Activated CD8-positive, alpha-beta memory T cell treated with anti-CD3 and anti-CD28 coated beads for 4 hours (primary cell): ENCODE measurements at regions not wholly inside any gene's neighbourhood (a gene's known extent, or its start where the extent isn't known, plus 50 kb on each side); places are given as distances from the start of the nearest gene placed in this dataset.
"Not testable (repeated sequence)": the region's sequence is repeated elsewhere in the genome, so short reads cannot be mapped to it uniquely, and the experiment has no call there.

Experiments used
- DNase-seq, 2 donors: peaks; one replicate each; pipeline ENCODE4 v3.0.0-alpha.2; 2020; ENCODE audit warnings: low read depth in 2 of 2

DNA sequence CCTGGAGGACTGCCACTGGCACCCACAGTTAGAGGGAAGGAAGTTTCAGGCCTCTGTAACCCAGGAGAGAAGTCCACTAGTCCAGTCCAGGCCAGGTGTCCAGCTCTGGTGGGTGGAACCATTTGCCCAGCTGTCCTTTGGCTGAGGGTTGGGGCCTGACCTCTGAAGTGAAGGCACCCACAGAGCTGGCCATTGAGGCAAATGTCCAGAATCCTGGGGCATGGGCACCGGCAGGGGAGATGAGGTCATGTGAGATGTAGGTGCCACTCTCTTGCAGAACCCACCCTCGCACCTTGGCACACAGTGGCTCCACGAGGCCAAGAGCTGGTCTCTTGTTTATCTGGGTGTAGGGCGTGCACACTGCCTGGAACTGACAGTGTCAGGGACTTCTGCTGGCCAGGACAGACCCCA, 162.8 kb downstream of the SMAD6 start:
- DNase-seq = no peak

- DNase-seq = no peak
Observed at GRCh38 chr15:66865622-66866611, 163.9 kb downstream of the SMAD6 start.

GRCh38 chr15:66866656-66867055, 164.6 kb downstream of the SMAD6 start:
- no peak for DNase-seq

DNA sequence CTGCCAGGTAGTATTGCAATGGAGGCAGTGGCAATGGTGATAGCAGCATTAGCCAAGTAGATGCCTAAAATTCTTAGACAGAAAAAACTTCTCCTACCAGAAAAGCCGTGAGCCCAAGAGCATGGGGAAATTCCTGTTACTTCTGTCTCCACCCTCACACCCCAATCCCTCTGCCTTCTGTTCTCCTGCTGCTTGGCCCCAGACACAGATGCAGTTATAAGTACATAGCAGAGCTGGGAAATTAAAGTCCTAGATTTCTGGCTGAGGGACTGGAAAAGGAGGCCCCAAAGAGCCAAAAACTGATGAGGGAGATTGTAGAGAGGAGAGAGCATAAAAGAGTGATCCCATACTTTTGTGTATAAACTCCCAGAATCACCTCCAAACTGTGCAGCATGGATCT, 166.9 kb downstream of the SMAD6 start:
- no peak for DNase-seq

DNA sequence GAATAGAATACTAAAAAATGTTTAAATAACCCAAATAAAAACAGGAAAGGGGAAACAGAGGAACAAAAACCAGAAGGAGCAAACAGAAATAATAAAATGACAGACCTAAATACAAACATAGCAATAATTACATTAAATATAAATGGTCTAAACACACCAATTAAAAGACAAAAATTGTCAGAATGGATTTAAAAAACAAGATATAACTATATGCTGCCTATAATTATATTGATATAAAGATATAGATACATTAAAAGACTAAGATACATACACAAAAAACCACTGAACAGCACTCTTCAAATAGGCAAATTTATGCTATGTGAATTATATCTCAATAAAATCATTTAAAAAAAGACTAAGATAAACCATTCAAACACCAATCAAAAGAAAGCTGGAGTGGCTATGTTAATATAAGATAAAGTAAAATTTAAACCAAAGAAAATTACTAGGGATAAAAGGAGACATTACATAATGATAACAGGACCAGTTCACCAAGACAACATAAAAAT, 168.9 kb downstream of the SMAD6 start:
- no peak for DNase-seq

GRCh38 chr15:66872405-66872804, 170.4 kb downstream of the SMAD6 start:
- no peak for DNase-seq

GRCh38 chr15:66873331-66873730, 171.3 kb downstream of the SMAD6 start:
- not testable (repeated sequence) for DNase-seq

GRCh38 chr15:66873856-66874255, 171.8 kb downstream of the SMAD6 start:
- DNase-seq = no peak

- no peak for DNase-seq
Observed at GRCh38 chr15:66875588-66876420, 173.8 kb downstream of the SMAD6 start.

DNA sequence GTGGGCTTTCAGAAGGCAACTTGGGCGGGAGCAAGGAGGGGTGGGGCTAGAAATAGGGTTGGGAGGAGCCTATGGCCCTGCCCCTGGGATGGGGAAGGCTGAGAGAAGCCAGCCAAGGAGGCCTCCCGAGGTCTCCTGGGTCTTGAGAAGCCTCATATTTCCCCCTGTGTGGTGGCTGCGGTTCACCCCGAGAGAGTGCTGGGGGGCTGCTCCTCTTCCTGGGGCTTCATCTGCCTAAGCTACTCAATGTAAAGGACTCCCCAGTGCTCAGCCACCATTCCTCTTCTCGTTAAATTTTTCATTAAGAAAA, 174.3 kb downstream of the SMAD6 start:
- DNase-seq = no peak

GRCh38 chr15:66876731-66877476, 174.9 kb downstream of the SMAD6 start:
- DNase-seq = no peak

DNA sequence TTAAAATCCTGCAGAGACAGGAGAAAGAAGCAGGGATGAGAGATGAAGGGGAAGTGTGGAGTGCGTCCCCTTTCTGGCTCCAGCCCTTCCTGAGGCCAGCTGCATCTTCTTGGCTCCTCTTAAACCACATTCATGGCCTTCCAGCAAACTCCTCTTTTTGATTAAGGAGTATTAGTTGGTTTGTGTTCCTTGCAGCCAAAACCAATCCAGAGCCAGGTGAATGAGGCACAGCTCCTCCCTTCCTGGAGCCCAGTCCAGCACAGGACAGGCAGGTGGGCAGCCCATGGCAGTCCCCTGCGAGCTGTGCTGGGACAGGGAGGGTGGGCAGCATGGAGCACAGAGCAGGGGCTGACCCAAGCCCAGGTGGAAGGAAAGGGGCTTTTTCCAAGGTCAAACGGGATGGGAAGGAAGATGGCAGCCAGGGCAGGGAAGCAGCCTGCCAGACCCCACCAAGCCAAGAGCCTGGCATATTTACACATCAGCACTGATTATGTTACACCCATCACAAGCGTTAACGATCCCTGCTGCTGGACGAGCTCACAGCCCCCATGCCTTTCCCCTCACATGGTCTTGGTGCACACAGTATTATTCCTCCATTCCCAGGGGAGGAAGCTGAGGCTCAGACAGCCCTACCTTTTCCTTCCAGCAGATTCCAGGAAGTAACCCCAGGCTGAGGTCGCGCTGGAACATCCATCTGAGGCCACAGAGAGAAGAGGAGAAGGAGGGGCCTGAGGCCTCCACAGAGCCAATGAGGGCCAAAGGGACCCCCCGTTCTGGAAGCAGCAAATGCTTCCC, 175.6 kb downstream of the SMAD6 start:
- DNase-seq = no peak

DNA sequence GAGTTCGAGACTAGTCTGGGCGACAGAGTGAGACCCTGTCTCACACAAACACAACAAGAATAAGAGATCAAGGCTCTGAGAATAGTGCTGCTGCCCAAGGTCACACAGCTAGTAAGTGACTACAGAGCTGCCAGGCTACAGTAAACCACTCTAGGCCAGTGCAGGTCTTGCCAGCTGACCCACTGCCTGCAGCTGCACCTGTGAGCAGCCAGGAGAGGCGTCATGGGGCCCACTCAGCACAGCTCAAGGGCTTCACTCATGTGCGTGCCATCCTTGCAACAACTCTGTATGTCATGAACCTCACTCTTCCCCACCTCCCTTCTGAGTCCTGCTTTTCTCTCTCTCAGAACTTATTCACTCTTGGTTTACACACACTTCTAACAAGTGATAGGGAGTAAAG, 176.7 kb downstream of the SMAD6 start:
- no peak for DNase-seq

- no peak for DNase-seq
Observed at GRCh38 chr15:66879531-66880368, 177.7 kb downstream of the SMAD6 start.

DNA sequence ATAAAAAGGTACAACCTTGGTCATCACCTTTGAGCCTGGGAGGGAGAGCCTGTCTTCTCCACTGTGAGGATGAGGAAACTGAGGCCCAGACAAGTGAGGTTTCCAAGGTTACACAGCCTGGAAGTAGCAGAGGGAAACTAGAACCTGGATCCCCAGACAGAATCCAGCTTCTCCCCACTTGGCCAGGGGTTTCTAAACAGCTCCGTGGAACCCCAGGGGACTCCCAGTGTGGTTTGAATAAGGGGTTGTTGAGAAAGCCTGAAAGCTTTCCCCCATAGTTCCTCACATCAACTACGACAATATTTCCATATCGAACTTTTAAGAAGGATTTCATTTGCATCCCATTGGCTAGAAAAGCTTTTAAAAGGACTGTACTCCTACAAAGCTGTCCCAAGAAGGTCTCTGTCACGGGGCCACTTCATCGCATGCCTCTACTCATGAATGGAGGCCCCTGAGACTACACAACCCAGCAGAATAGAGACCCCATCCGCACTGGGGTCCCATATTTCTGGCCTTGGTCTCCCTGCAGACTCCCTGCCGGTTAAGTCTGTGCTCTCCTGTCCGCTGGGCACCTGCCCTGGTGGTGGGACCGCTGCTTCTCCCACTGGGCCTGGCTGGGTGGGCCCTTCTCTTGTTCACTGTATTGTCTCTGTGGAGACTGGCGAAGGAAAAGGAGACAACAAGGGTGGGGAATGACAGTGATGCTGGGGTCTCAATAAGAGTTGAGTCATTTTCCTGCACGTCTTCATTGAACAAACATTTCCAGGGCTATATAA, 178.5 kb downstream of the SMAD6 start:
- no peak for DNase-seq

GRCh38 chr15:66881173-66881905, 179.3 kb downstream of the SMAD6 start:
- no peak for DNase-seq

DNA sequence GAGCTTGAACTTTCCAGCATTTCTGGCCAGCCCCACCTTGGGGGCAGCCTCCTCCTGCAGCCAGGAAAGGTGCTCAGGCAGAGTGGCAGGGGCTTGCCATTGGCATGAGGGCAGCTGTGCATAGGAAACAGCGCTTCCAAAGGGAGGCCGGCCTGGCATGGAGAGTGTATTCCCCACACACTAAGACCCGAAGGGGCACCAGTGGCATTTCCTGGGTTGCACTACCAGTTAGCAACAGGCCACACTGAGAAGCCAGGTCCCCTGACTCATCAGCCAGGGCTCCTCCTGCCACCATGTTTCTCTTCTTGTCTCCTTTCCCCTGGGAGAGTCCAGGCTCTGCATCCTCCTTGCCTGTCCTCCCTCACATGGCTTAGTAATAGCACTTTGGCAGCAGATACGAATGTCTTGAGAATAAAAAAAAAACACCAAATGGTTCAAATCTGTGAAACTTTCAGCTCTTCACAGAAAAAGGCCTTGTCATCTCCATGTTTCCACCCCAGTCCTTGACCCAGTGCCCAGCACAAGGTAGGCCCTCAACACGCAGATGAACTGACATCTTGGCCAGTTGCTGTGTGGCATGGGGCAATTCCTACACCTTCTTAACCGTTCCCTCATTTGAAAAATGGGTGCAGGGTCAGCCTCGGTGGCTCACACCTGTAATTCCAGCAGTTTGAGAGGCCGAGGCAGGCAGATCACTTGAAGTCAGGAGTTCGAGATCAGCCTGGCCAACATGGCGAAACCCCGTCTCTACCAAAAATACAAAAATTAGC, 180.4 kb downstream of the SMAD6 start:
- no peak for DNase-seq
